ENCODE measurements at regions not wholly inside any gene's neighbourhood (a gene's known extent, or its start where the extent isn't known, plus 50 kb on each side); places are given as distances from the start of the nearest gene placed in this dataset.
A peak's percentile ranks its signal among the peaks of the same experiment; 100 is the strongest.

GRCh38 chr4:137659431-137659830, 127.1 kb upstream of the PCDH18 start (continued):
- no peak for TF ChIP-seq RXRA (IDR thresholded peaks at IDR 0.05; ENCODE audit: borderline replicate concordance, low read depth)

- Histone ChIP-seq H2AFZ (ENCODE audit: low read depth) (no peak overlapping the region), H4K20me1 (ENCODE audit: insufficient read depth) (no peaks in the 10 kb centered on the region), H3K9me2 (no peaks in the 10 kb centered on the region), H3K27ac (ENCODE audit: low read depth in 2 of 2, low read length in 1 of 2) (peak overlapping the region; percentile 25 to 50; a peak in 2 of 4 replicates), H3K4me3 (ENCODE audit: low read depth in 2 of 2, low read length in 1 of 2) (no peak overlapping the region), H3K9me3 (no peaks in the 10 kb centered on the region), H3K36me3 (replicated peaks in 1 of 2; ENCODE audit: control insufficient read depth in 1 of 2, insufficient read depth in 2 of 2, low read length in 1 of 2) (no peaks in the 10 kb centered on the region), H3F3A (replicated peaks; ENCODE audit: insufficient read depth) (peaks cover 14% of the 10 kb centered on the region), H3K79me2 (ENCODE audit: insufficient read depth) (no peaks in the 10 kb centered on the region), H3K27me3 (ENCODE audit: insufficient read depth) (no peaks in the 10 kb centered on the region), H3K4me1 (ENCODE audit: control insufficient read depth in 1 of 2, insufficient read depth in 2 of 2, low read depth in 1 of 2, low read length in 1 of 2) (peaks cover 0 to 14% of the 10 kb centered on the region in 2 experiments; a peak in 2 of 4 replicates), H3K9ac (no peak overlapping the region), H3K4me2 (no peak overlapping the region)
- no peak for DNase-seq
- TF ChIP-seq SIN3A (IDR thresholded peaks at IDR 0.05; ENCODE audit: borderline replicate concordance, low read depth, low read length) = no peak
- POLR2A ChIA-PET = no interaction called here
- 72% methylated on average over 2 of the region's 2 CpGs for WGBS (ENCODE audit: low lambda C conversion rate)
- CTCF ChIA-PET = interaction anchor here (0.9 to 1.6 kb wide), 2 partner anchors 9 to 15 kb away, joined by 3 to 4 read pairs; no protein-coding TSS in a partner anchor
Observed at GRCh38 chr4:137656661-137657060, 124.4 kb upstream of the PCDH18 start.

- Histone ChIP-seq H3K27me3 (ENCODE audit: insufficient read depth) (no peaks in the 10 kb centered on the region), H3K9me2 (no peaks in the 10 kb centered on the region), H3F3A (replicated peaks; ENCODE audit: insufficient read depth) (peaks cover 14% of the 10 kb centered on the region), H4K20me1 (ENCODE audit: insufficient read depth) (no peaks in the 10 kb centered on the region), H3K9ac (no peak overlapping the region), H3K79me2 (ENCODE audit: insufficient read depth) (no peaks in the 10 kb centered on the region), H3K9me3 (no peaks in the 10 kb centered on the region), H3K27ac (ENCODE audit: low read depth in 2 of 2, low read length in 1 of 2) (peak overlapping the region in 1 of 2 experiments; percentile 28; a peak in 1 of 4 replicates), H3K4me1 (ENCODE audit: control insufficient read depth in 1 of 2, insufficient read depth in 2 of 2, low read depth in 1 of 2, low read length in 1 of 2) (peaks cover 0 to 12% of the 10 kb centered on the region in 2 experiments; a peak in 2 of 4 replicates), H3K4me3 (ENCODE audit: low read depth in 2 of 2, low read length in 1 of 2) (no peak overlapping the region), H2AFZ (ENCODE audit: low read depth) (no peak overlapping the region), H3K4me2 (no peak overlapping the region), H3K36me3 (replicated peaks in 1 of 2; ENCODE audit: control insufficient read depth in 1 of 2, insufficient read depth in 2 of 2, low read length in 1 of 2) (no peaks in the 10 kb centered on the region)
- CTCF ChIA-PET = no interaction called here
- WGBS (ENCODE audit: low lambda C conversion rate) = 100% methylated on average over 1 of the region's 1 CpG
- POLR2A ChIA-PET = no interaction called here
- TF ChIP-seq RCOR1 (IDR thresholded peaks at IDR 0.05; ENCODE audit: low read length) (no peak), PBX3 (IDR thresholded peaks at IDR 0.05) (no peak), NFIC (IDR thresholded peaks at IDR 0.05; ENCODE audit: borderline replicate concordance) (no peak), TAF1 (IDR thresholded peaks at IDR 0.05; ENCODE audit: borderline replicate concordance, low read depth, low read length) (no peak), MAX (IDR thresholded peaks at IDR 0.05; ENCODE audit: low read depth) (no peak), ZBTB33 (IDR thresholded peaks at IDR 0.05; ENCODE audit: borderline replicate concordance, low read depth) (no peak), IRF3 (IDR thresholded peaks at IDR 0.05; ENCODE audit: low read depth, low read length) (no peak), REST (IDR thresholded peaks at IDR 0.05; ENCODE audit: low read depth, low read length) (no peak), POLR2AphosphoS5 (IDR thresholded peaks at IDR 0.05; ENCODE audit: low read depth, low read length) (no peak), CHD2 (IDR thresholded peaks at IDR 0.05; ENCODE audit: low read length, partially characterized antibody) (no peak)
- no peak for DNase-seq
Observed at GRCh38 chr4:137655302-137655701, 123.0 kb upstream of the PCDH18 start.
